GDM1 (cell line): ENCODE measurements at regions not wholly inside any gene's neighbourhood (a gene's known extent, or its start where the extent isn't known, plus 50 kb on each side); places are given as distances from the start of the nearest gene placed in this dataset.
"Not testable (repeated sequence)": the region's sequence is repeated elsewhere in the genome, so short reads cannot be mapped to it uniquely, and the experiment has no call there.

Experiments
- DNase-seq: peaks from one replicate; lab custom pipeline; 2025; lab: John Stamatoyannopoulos, UW

GRCh38 chr2:35933031-35933430 is 422.5 kb upstream of the CRIM1 start:
- no peak for DNase-seq

DNA sequence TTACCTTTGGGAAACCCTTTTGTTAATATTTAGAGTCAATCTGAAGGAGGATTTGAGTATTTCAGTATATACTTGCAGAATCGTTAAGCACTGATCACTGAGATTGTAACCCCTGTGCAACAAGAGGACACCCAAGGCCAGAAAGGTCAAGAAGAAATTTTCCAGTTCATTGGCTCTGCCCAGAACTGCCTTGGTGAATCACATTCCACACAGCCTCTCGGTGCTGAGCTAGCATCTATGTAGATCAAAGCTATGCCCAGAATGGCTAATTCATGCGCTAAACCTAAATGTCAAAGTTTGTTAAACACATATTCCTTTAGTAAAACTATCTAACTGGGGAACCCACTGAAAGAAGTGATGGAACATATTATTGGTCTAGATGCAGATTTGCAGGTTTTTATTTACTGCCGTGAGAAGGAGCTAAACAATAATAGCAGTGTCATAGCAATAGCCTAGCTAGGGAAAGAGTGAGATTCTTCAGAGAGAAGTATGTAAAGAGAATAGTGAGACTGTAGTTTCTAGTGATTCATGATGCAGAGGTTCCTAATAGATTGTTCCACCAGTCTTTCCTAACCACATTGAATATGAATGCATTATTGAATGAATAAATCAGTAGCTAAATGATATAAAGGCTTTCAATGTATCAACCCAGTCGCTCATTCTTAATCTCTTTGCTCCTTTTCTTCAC is 423.2 kb upstream of the CRIM1 start:
- DNase-seq: no peak

DNA sequence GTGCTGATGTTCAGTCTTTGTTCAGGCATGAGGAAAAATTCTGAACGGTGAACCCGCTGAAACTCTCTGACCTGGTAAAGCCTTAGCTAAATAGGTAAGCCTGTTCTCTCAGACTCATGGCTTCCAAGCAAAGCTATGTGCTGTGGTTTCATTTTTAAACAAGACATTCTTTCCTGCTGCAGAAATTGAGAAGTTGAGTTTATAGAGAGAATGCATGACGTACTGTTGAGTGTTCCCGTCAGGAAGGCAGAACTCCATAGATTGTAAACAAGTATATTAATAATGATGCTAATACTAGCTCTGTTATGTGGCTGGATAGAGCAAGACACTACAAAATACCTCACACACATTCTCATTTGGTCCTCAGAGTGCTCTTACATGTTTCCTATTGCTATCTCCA is 424.0 kb upstream of the CRIM1 start:
- DNase-seq: no peak

DNA sequence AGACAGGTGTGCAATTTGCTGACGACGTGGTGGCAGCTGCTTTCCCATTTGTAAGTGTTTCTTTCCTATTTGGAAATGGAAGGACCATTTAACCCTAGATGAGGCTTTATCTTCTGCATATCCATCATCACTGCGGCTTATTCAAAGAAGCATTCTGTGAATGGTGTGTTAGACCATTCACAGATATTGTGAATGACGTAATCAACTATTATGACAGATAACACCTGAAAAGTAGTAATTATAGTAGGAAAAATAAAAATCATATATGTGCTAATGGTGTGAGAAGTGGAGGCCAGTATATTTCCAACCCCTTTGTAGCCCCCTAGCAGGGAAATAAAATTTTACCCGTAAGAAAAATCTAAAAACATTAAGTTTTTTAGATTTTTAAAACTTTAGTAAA is 424.5 kb upstream of the CRIM1 start:
- DNase-seq: no peak

GRCh38 chr2:35929551-35929950 is 426.0 kb upstream of the CRIM1 start:
- no peak for DNase-seq

DNA sequence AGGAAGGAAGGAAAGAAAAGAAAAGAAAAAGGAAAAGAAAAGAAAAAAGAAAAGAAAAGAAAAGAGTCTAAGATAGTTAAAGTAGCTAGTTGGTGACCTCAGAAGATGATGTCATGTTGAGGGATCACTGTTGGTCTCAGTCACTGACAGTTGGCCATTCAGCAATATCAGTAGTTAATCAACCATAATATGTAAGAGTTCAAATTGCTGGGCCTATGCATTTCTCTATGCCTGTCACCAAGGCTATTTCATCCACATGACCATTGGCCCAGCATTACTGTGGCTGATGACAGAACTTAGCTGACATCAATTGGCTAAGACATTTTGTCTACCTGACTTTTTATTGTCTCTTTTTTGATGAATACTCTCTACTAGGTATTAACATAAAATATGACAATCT is 435.5 kb upstream of the CRIM1 start:
- DNase-seq: no peak

DNA sequence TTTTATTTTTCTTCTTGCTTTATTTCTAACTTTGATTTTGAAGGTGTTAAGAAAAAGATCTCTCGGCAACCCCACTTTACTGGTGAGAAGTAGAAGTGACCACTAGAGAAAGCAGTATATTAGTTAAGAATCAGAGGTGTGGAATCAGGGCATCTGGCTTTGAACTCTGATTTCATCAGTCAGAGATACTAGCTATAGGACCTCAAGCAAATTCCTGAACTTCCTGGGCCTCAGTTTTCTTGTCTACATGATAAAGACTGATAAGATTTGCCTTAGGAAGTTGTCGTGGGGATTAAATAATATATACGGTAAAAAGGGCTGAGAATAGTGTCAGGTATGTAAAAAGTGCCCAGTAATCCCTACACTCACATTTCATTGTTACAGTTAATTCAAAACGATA is 440.3 kb upstream of the CRIM1 start:
- no peak for DNase-seq

DNA sequence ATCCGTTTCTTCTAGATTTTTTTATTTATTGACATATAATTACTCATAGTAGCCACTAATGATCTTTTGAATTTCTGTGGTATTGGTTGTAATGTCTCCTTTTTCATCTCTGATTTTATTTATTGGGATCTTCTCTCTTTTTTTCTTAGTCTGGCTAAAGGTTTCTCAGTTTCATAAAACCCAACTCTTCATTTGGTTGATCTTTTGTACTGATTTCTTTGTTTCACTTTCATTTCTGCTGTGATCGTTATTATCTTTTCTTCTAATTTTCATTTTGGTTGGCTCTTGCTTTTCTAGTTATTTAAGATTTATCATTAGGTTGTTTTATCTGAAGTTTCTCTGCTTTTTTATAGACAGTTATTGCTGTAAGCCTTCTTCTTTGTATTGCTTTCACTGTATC is 463.6 kb upstream of the CRIM1 start:
- no peak for DNase-seq

DNA sequence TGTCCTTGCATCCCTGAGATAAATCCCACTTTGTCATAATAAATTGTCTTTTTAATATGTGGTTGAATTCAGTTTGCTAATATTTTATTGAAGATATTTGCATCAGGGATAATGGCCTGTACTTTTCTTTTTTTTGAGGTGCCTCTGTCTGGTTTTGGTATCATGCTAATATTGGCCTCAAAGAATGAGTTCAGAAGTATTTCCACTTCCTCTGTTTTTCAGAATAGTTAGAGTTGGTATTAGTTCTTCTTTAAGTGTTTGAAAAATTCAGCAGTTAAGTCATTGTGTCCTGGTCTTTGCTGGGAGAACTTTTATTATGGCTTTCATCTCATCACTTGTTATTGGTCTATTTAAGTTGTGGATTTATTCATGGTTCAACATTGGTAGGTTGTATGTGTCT is 464.1 kb upstream of the CRIM1 start:
- no peak for DNase-seq

DNA sequence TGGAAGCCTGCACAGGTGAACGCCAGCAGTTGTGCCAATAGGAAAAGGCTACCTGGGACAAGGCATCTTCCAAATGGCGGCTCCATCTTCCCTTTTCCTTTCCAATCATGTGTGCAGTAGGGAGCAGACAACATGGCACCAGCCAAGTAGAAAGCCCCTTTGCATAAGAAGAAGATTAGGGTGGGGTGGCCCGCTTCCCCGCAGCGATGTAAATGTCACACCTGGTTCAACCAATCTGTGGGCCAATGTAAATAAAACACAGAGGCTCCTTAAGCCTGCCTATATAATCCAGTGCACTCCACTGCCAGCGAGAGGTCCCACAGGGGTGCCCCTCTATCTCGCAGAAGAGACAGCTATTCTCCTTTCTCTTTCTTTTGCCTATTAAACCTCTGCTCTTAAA is 468.4 kb upstream of the CRIM1 start:
- DNase-seq: no peak

DNA sequence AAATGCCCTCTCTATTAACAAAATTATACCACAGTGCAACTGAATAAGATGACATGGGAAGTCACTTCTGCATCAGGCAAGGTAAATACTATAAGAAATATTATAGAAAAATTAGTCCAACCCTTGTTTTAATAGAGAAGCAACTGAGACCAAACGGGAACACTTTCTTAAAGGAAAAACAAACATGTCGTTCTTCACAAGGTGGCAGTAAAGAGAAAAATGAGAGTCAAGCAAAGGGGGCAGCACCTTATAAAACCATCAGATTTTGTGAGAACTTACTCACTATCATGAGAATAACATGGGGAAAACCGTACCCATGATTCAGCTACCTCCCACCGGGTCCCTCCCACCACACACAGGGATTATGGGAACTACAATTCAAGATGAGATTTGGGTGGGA is 481.7 kb upstream of the CRIM1 start:
- no peak for DNase-seq

GRCh38 chr2:35871672-35872071 is 483.9 kb upstream of the CRIM1 start:
- no peak for DNase-seq

GRCh38 chr2:35870713-35871112 is 484.9 kb upstream of the CRIM1 start:
- no peak for DNase-seq

- DNase-seq: no peak
These were observed 491.4 kb upstream of the CRIM1 start for GRCh38 chr2:35864141-35864540.

DNA sequence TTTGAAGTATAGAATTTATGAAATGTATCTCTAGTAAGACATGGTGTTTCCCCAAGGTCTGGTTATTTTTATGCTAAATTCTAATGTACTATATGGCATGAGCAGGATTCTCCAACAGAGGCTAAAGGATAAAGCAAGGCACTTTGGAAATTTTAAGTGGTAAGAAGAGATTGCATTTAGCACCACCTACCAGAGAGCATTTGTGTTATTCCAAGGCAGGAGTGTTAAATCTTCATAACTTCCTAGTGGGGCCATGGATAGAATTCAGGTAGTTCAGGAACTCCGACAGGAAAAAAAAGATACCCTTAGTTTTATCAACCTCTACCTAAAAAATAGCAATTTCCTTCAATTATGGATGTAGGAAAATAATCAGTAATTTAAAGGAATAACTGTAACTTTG is 497.4 kb upstream of the CRIM1 start:
- no peak for DNase-seq

DNA sequence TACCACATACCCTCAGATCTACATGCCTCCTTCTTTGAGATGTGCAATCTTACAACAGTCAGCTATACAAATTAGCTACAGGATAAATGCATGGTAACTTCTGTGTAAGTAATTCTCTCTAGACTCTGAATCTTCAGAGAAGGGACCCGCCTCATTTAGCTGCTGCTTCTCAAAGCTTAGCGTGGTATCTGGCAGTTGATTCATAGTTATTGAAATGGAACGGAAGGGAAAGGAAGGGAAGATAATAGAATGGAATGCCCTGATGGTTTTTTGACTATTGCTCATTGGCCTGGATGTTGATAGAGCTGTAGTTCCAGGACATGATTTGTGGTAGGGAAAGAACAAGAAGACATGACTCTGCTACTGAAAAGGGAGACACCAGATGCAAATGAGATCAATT is 498.1 kb upstream of the CRIM1 start:
- no peak for DNase-seq

DNA sequence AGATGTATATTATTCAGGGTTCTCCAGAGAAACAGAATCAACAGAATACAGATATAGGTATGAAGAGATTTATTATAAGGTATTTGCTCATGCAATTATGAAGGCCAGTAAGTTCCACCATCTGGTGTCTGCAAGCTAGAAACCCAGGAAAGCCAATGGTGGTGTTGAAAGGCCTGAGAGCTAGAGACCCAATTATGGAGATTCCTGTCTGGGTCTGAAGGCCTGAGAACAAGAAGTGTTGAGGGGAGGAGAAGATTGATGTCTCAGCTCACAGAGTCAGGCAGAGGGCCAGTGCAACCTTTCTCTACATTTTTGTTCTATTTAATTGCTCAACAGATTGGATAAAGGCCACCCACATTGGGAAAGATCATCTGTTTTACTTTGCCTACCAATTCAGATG is 524.2 kb upstream of the CRIM1 start:
- no peak for DNase-seq

DNA sequence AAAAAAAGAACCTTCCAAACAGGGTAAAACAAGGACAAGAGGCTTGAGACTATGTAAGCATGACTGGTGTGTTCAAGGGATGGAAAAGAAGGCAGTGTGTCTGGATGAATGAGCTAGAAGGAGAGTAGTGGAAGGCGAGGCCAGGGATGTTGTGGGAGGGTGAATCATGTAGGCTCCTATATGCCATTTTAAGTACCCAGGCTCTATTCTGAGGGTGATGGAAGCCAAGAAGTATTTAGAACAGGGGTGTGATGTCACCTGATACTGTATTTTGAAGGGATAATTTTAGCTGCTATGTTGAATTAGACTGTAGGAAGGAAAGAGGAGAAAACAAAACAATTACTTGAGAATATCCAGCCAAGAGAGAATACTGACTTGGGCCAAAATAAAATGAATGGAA is 524.7 kb upstream of the CRIM1 start:
- DNase-seq: no peak

- DNase-seq: no peak
These were observed 528.5 kb upstream of the CRIM1 start for GRCh38 chr2:35827086-35827485.

GRCh38 chr2:35822716-35823115 is 532.9 kb upstream of the CRIM1 start:
- no peak for DNase-seq

DNA sequence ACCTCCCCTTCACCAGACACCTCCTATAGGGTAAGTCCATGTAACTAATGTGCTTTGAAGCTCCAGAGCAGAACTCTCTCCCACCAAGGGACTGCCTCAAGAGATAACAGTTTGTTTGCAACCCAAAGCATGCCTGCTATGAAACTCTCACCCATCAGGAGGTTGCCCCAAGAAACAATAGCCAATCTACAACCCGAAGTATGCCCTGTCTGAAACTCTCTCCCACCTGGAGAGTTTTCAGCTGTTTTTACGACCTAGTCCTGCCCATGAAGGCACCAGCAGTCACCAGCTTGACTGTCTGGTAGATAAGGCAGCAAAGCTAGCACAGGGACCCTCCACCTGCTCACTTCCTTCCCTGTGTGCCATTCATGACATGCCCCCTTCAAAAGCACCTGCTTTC is 533.9 kb upstream of the CRIM1 start:
- DNase-seq: no peak

DNA sequence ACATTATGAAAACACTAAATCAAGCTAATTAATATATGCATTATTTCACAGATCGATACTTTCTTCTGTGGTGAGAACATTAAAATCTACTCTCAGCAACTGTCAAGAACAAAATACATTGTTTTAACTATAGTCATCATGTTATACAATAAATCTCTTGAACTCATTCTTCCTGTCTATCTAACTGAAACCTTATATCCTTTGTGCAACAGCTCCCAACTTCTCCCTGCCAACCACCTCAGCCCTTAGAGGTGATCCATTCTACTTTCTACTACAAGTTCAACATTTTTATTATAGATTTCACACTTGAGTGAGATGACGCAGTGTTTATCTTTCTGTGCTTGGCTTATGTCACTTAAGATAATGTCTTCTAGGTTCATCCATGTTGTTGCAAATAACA is 535.2 kb upstream of the CRIM1 start:
- no peak for DNase-seq

- DNase-seq: no peak
These were observed 536.5 kb upstream of the CRIM1 start for GRCh38 chr2:35819033-35819432.

- not testable (repeated sequence) for DNase-seq
These were observed 537.2 kb upstream of the CRIM1 start for GRCh38 chr2:35818359-35818758.

GRCh38 chr2:35814597-35814996 is 541.0 kb upstream of the CRIM1 start:
- not testable (repeated sequence) for DNase-seq
